ENCODE measurements at regions not wholly inside any gene's neighbourhood (a gene's known extent, or its start where the extent isn't known, plus 50 kb on each side); places are given as distances from the start of the nearest gene placed in this dataset.

GRCh38 chr1:91138959-91139358 is 117.1 kb upstream of the ZNF644 start:
- no peak overlapping the region for H3K4me3 ChIP-seq
- no peak for DNase-seq
- intact Hi-C loops (cut with DNase I; ENCODE audit: low total_unique reads), result no loop called here
- H3K36me3 ChIP-seq, result no peaks in the 10 kb centered on the region
- H3K9me3 ChIP-seq, result no peaks in the 10 kb centered on the region
- H3K27ac ChIP-seq, result no peak overlapping the region
- H3K27me3 ChIP-seq (replicated peaks in 1 of 7), result no peaks in the 10 kb centered on the region
- no peak for TF ChIP-seq POLR2A (IDR thresholded peaks at IDR 0.05)
- no peak for TF ChIP-seq CTCF (IDR thresholded peaks at IDR 0.05 in 8 of 11, conservative IDR thresholded peaks at IDR 0.05 in 3 of 11)
- no peak for TF ChIP-seq POLR2AphosphoS5 (IDR thresholded peaks at IDR 0.05)
- 50 to 76% (median 55%) methylated on average over 3 of the region's 3 CpGs for WGBS, 5 donors
- H3K4me1 ChIP-seq, result no peaks in the 10 kb centered on the region

GRCh38 chr1:91137173-91137852 is 115.5 kb upstream of the ZNF644 start:
- Histone ChIP-seq H3K27me3 (replicated peaks in 1 of 7) (no peaks in the 10 kb centered on the region), H3K9me3 (no peaks in the 10 kb centered on the region), H3K4me3 (no peak overlapping the region), H3K4me1 (no peaks in the 10 kb centered on the region), H3K36me3 (no peaks in the 10 kb centered on the region), H3K27ac (no peak overlapping the region)
- DNase-seq, result no peak
- intact Hi-C loops (cut with DNase I; ENCODE audit: low total_unique reads), result no loop called here
- no peak for TF ChIP-seq POLR2AphosphoS5 (IDR thresholded peaks at IDR 0.05)
- WGBS, 5 donors, result 72 to 96% (median 94%) methylated on average over 1 of the region's 1 CpG

- H3K4me1 ChIP-seq, result no peaks in the 10 kb centered on the region
- H3K36me3 ChIP-seq, result no peaks in the 10 kb centered on the region
- H3K27ac ChIP-seq, result no peak overlapping the region
- no peak for DNase-seq
- H3K9me3 ChIP-seq, result no peaks in the 10 kb centered on the region
- no peaks in the 10 kb centered on the region for H3K27me3 ChIP-seq (replicated peaks in 1 of 7)
- 85 to 92% (median 90%) methylated on average over 11 of the region's 11 CpGs for WGBS, 5 donors
- TF ChIP-seq CTCF (IDR thresholded peaks at IDR 0.05 in 8 of 11, conservative IDR thresholded peaks at IDR 0.05 in 3 of 11), result no peak
- no peak for TF ChIP-seq POLR2AphosphoS5 (IDR thresholded peaks at IDR 0.05)
- no peak for TF ChIP-seq POLR2A (IDR thresholded peaks at IDR 0.05)
- H3K4me3 ChIP-seq, result no peak overlapping the region
- intact Hi-C loops (cut with DNase I; ENCODE audit: low total_unique reads), result no loop called here
Observed at GRCh38 chr1:91135799-91136198, 114.0 kb upstream of the ZNF644 start.

- intact Hi-C loops (cut with DNase I; ENCODE audit: low total_unique reads), result no loop called here
- Histone ChIP-seq H3K4me3 (no peak overlapping the region), H3K36me3 (no peaks in the 10 kb centered on the region), H3K9me3 (no peaks in the 10 kb centered on the region), H3K4me1 (no peaks in the 10 kb centered on the region), H3K27me3 (replicated peaks in 1 of 7) (peaks cover 0 to 4% (median 0%) of the 10 kb centered on the region in 7 donors), H3K27ac (no peak overlapping the region)
- WGBS, 5 donors, result 84 to 90% (median 87%) methylated on average over 6 of the region's 6 CpGs
- TF ChIP-seq CTCF (IDR thresholded peaks at IDR 0.05 in 8 of 11, conservative IDR thresholded peaks at IDR 0.05 in 3 of 11) (no peak), POLR2AphosphoS5 (IDR thresholded peaks at IDR 0.05) (no peak)
- no peak for DNase-seq
Observed at GRCh38 chr1:91133248-91133647, 111.4 kb upstream of the ZNF644 start.
